ENCODE measurements at regions not wholly inside any gene's neighbourhood (a gene's known extent, or its start where the extent isn't known, plus 50 kb on each side); places are given as distances from the start of the nearest gene placed in this dataset.

DNA sequence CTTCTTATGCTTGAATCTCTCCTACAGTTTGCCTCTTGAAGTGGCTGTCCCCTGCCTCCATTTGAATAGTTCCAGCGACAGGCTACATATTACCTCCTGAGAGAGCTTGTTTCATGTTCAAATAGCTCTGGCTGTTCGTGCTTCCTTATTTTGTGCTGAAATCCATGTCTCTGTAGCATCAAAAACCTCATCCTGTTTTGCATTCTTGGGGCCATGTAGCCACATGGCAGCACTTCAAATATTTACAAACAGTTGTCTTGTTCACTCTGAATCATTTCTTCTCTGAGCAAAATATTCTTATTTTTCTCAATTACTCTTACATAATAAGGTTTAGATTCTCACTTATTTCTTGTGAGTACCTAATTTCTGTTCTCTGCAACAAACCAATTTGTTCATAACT lies 1243.1 kb upstream of the NXPH2 start:
- TF ChIP-seq, protein P1, sequence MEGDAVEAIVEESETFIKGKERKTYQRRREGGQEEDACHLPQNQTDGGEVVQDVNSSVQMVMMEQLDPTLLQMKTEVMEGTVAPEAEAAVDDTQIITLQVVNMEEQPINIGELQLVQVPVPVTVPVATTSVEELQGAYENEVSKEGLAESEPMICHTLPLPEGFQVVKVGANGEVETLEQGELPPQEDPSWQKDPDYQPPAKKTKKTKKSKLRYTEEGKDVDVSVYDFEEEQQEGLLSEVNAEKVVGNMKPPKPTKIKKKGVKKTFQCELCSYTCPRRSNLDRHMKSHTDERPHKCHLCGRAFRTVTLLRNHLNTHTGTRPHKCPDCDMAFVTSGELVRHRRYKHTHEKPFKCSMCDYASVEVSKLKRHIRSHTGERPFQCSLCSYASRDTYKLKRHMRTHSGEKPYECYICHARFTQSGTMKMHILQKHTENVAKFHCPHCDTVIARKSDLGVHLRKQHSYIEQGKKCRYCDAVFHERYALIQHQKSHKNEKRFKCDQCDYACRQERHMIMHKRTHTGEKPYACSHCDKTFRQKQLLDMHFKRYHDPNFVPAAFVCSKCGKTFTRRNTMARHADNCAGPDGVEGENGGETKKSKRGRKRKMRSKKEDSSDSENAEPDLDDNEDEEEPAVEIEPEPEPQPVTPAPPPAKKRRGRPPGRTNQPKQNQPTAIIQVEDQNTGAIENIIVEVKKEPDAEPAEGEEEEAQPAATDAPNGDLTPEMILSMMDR (conservative IDR thresholded peaks at IDR 0.05; ENCODE audit: low read length), result no peak
- TF ChIP-seq EZH2phosphoT487 (IDR thresholded peaks at IDR 0.05; ENCODE audit: borderline replicate concordance), result no peak
- H3K36me3 ChIP-seq (ENCODE audit: insufficient read depth, low read length), result no peaks in the 10 kb centered on the region
- H4K20me1 ChIP-seq (ENCODE audit: insufficient read depth, low read length, poor library complexity, severe bottlenecking), result no peaks in the 10 kb centered on the region
- no peak overlapping the region for H3K9ac ChIP-seq (ENCODE audit: low read depth, low read length, poor library complexity, severe bottlenecking)
- no peak overlapping the region for H3K4me2 ChIP-seq (ENCODE audit: low read depth, low read length, poor library complexity, severe bottlenecking)
- H3K9me3 ChIP-seq (ENCODE audit: insufficient read depth, low read depth, low read length), result no peaks in the 10 kb centered on the region
- H3K9me2 ChIP-seq (replicated peaks; ENCODE audit: low read depth, low read length), result no peaks in the 10 kb centered on the region
- no peaks in the 10 kb centered on the region for H3F3A ChIP-seq (ENCODE audit: low read depth)
- no peak overlapping the region for H3K4me3 ChIP-seq (ENCODE audit: low read length, poor library complexity, severe bottlenecking)
- no peaks in the 10 kb centered on the region for H3K27me3 ChIP-seq (ENCODE audit: insufficient read depth, low read length, poor library complexity, severe bottlenecking)
- no peak overlapping the region for H2AFZ ChIP-seq (ENCODE audit: low read length)
- no peaks in the 10 kb centered on the region for H3K79me2 ChIP-seq (ENCODE audit: insufficient read depth, low read length)
- H3K4me1 ChIP-seq (ENCODE audit: insufficient read depth, low read length, poor library complexity, severe bottlenecking), result no peaks in the 10 kb centered on the region

DNA sequence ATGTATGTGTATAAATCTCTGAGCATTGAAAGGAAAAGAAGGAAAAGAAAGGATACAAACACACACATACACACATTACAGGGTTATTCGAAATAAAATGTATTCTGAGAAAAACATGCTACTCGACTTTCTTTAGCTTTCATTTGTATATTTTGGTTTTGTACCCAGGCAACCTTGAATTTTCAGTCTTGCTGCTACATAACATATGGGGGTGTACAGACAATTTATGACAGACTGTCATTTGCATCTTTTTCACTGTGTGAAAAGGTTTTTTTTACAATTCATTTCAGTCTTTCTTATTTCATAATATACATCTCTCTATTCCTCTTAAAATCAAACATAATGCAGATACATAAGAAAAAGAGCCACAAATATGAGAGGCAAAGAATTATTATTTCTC lies 1238.4 kb upstream of the NXPH2 start:
- TF ChIP-seq, protein P1 (conservative IDR thresholded peaks at IDR 0.05; ENCODE audit: low read length), result no peak
- no peak for TF ChIP-seq EZH2phosphoT487 (IDR thresholded peaks at IDR 0.05; ENCODE audit: borderline replicate concordance)
- no peak overlapping the region for H3K4me3 ChIP-seq (ENCODE audit: low read length, poor library complexity, severe bottlenecking)
- H3K27me3 ChIP-seq (ENCODE audit: insufficient read depth, low read length, poor library complexity, severe bottlenecking), result no peaks in the 10 kb centered on the region
- no peak overlapping the region for H3K9ac ChIP-seq (ENCODE audit: low read depth, low read length, poor library complexity, severe bottlenecking)
- H2AFZ ChIP-seq (ENCODE audit: low read length), result no peak overlapping the region
- H3K79me2 ChIP-seq (ENCODE audit: insufficient read depth, low read length), result no peaks in the 10 kb centered on the region
- no peaks in the 10 kb centered on the region for H3K36me3 ChIP-seq (ENCODE audit: insufficient read depth, low read length)
- no peaks in the 10 kb centered on the region for H3K9me2 ChIP-seq (replicated peaks; ENCODE audit: low read depth, low read length)
- no peaks in the 10 kb centered on the region for H4K20me1 ChIP-seq (ENCODE audit: insufficient read depth, low read length, poor library complexity, severe bottlenecking)
- no peaks in the 10 kb centered on the region for H3K4me1 ChIP-seq (ENCODE audit: insufficient read depth, low read length, poor library complexity, severe bottlenecking)
- H3K9me3 ChIP-seq (ENCODE audit: insufficient read depth, low read depth, low read length), result no peaks in the 10 kb centered on the region
- H3K4me2 ChIP-seq (ENCODE audit: low read depth, low read length, poor library complexity, severe bottlenecking), result no peak overlapping the region
- no peaks in the 10 kb centered on the region for H3F3A ChIP-seq (ENCODE audit: low read depth)

DNA sequence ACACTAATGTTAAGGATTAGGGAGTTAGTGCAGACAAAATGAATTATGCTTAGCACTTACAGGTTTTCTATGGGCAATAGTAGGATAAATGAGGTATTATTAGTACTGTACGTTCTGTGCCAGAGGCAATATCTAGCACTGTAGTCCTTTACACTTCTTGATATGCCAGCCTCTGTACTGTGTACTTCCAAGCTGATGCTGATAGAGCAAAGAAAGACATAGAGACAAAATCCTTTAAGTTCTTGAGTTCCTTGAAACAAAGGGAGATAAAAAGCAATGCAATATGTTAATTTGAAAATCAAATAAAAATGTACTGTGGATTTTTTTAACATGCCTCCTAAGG lies 1234.0 kb upstream of the NXPH2 start:
- Histone ChIP-seq H3K9ac (ENCODE audit: low read depth, low read length, poor library complexity, severe bottlenecking) (no peak overlapping the region), H3K4me2 (ENCODE audit: low read depth, low read length, poor library complexity, severe bottlenecking) (no peak overlapping the region), H3K4me3 (ENCODE audit: low read length, poor library complexity, severe bottlenecking) (no peak overlapping the region), H3K9me3 (ENCODE audit: insufficient read depth, low read depth, low read length) (no peaks in the 10 kb centered on the region), H3F3A (ENCODE audit: low read depth) (no peaks in the 10 kb centered on the region), H3K4me1 (ENCODE audit: insufficient read depth, low read length, poor library complexity, severe bottlenecking) (no peaks in the 10 kb centered on the region), H3K36me3 (ENCODE audit: insufficient read depth, low read length) (no peaks in the 10 kb centered on the region), H3K27me3 (ENCODE audit: insufficient read depth, low read length, poor library complexity, severe bottlenecking) (no peaks in the 10 kb centered on the region), H3K79me2 (ENCODE audit: insufficient read depth, low read length) (no peaks in the 10 kb centered on the region), H3K9me2 (replicated peaks; ENCODE audit: low read depth, low read length) (no peaks in the 10 kb centered on the region), H2AFZ (ENCODE audit: low read length) (no peak overlapping the region), H4K20me1 (ENCODE audit: insufficient read depth, low read length, poor library complexity, severe bottlenecking) (no peaks in the 10 kb centered on the region)
- TF ChIP-seq EZH2phosphoT487 (IDR thresholded peaks at IDR 0.05; ENCODE audit: borderline replicate concordance), result no peak
- TF ChIP-seq, protein P1 (conservative IDR thresholded peaks at IDR 0.05; ENCODE audit: low read length), result no peak
